ENCODE measurements at regions not wholly inside any gene's neighbourhood (a gene's known extent, or its start where the extent isn't known, plus 50 kb on each side); places are given as distances from the start of the nearest gene placed in this dataset.

- Histone ChIP-seq H3K4me3 (replicated peaks; ENCODE audit: insufficient read depth, low read length) (no peak overlapping the region), H3K27me3 (ENCODE audit: insufficient read depth, poor library complexity, severe bottlenecking) (no peaks in the 10 kb centered on the region), H3K27ac (replicated peaks) (no peak overlapping the region)
- no peak for DNase-seq (ENCODE audit: low read depth in 1 of 2, low spot score in 1 of 2)
- TF ChIP-seq POLR2AphosphoS5 (IDR thresholded peaks at IDR 0.05; ENCODE audit: low read depth) (no peak), SPI1 (IDR thresholded peaks at IDR 0.05; ENCODE audit: borderline replicate concordance, low read depth) (no peak), GABPA (IDR thresholded peaks at IDR 0.05; ENCODE audit: low read depth) (no peak), REST (IDR thresholded peaks at IDR 0.05; ENCODE audit: insufficient replicate concordance, low read depth) (no peak), CTCF (IDR thresholded peaks at IDR 0.05; ENCODE audit: insufficient read depth, low read length) (no peak)
Observed at GRCh38 chr2:58976375-58977071, 735.4 kb upstream of the FANCL start.

GRCh38 chr2:58974881-58975280 is 733.8 kb upstream of the FANCL start:
- DNase-seq (ENCODE audit: low read depth in 1 of 2, low spot score in 1 of 2), result no peak
- H3K27ac ChIP-seq (replicated peaks), result no peak overlapping the region
- no peak overlapping the region for H3K4me3 ChIP-seq (replicated peaks; ENCODE audit: insufficient read depth, low read length)
- H3K27me3 ChIP-seq (ENCODE audit: insufficient read depth, poor library complexity, severe bottlenecking), result no peaks in the 10 kb centered on the region
- TF ChIP-seq SPI1 (IDR thresholded peaks at IDR 0.05; ENCODE audit: borderline replicate concordance, low read depth) (no peak), GABPA (IDR thresholded peaks at IDR 0.05; ENCODE audit: low read depth) (no peak), POLR2AphosphoS5 (IDR thresholded peaks at IDR 0.05; ENCODE audit: low read depth) (no peak), CTCF (IDR thresholded peaks at IDR 0.05; ENCODE audit: insufficient read depth, low read length) (no peak), REST (IDR thresholded peaks at IDR 0.05; ENCODE audit: insufficient replicate concordance, low read depth) (no peak)

- H3K4me3 ChIP-seq (replicated peaks; ENCODE audit: insufficient read depth, low read length), result no peak overlapping the region
- no peaks in the 10 kb centered on the region for H3K27me3 ChIP-seq (ENCODE audit: insufficient read depth, poor library complexity, severe bottlenecking)
- H3K27ac ChIP-seq (replicated peaks), result no peak overlapping the region
- TF ChIP-seq POLR2AphosphoS5 (IDR thresholded peaks at IDR 0.05; ENCODE audit: low read depth), result no peak
- TF ChIP-seq SPI1 (IDR thresholded peaks at IDR 0.05; ENCODE audit: borderline replicate concordance, low read depth), result no peak
- TF ChIP-seq CTCF (IDR thresholded peaks at IDR 0.05; ENCODE audit: insufficient read depth, low read length), result no peak
- no peak for TF ChIP-seq GABPA (IDR thresholded peaks at IDR 0.05; ENCODE audit: low read depth)
- TF ChIP-seq REST (IDR thresholded peaks at IDR 0.05; ENCODE audit: insufficient replicate concordance, low read depth), result no peak
- no peak for DNase-seq (ENCODE audit: low read depth in 1 of 2, low spot score in 1 of 2)
Observed at GRCh38 chr2:58974426-58974825, 733.3 kb upstream of the FANCL start.

Measured in HL-60 (cell line).